ENCODE measurements at regions not wholly inside any gene's neighbourhood (a gene's known extent, or its start where the extent isn't known, plus 50 kb on each side); places are given as distances from the start of the nearest gene placed in this dataset.
A peak's percentile ranks its signal among the peaks of the same experiment; 100 is the strongest.
"Not testable (repeated sequence)": the region's sequence is repeated elsewhere in the genome, so short reads cannot be mapped to it uniquely, and the experiment has no call there.

GRCh38 chr4:142897518-142897917, 51.4 kb upstream of the INPP4B start:
- H3K27ac ChIP-seq, result not testable (repeated sequence)

GRCh38 chr4:142900622-142901021, 54.5 kb upstream of the INPP4B start:
- no peak overlapping the region for H3K27ac ChIP-seq
- TF ChIP-seq CTCF (IDR thresholded peaks at IDR 0.05) (no peak), ZFX (IDR thresholded peaks at IDR 0.05; ENCODE audit: borderline replicate concordance) (no peak)

GRCh38 chr4:142901166-142901662, 55.1 kb upstream of the INPP4B start:
- TF ChIP-seq CTCF (IDR thresholded peaks at IDR 0.05) (no peak), ZFX (IDR thresholded peaks at IDR 0.05; ENCODE audit: borderline replicate concordance) (no peak)
- no peak overlapping the region for H3K27ac ChIP-seq

GRCh38 chr4:142903617-142904016, 57.5 kb upstream of the INPP4B start:
- H3K27ac ChIP-seq, result not testable (repeated sequence)

GRCh38 chr4:142909908-142910307, 63.8 kb upstream of the INPP4B start:
- no peak overlapping the region for H3K27ac ChIP-seq
- TF ChIP-seq ZFX (IDR thresholded peaks at IDR 0.05; ENCODE audit: borderline replicate concordance), result no peak

DNA sequence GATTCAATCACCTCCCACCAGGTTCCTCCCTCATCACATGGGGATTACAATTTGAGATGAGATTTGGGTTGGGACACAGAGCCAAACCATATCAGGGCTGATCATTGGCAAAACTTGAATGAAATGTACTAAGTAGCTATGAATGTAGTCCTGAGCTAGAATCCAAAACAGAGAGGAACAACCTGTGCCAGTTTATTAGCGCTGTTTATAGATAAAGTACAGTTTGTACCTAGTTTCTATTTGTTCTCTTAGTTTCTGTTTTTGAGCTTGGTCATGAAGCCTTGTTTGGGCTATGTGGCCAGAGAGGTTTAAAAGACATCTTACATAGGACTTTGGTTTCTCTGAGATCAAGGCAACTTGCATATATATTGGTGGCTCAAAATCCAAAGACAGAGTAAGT, 66.9 kb upstream of the INPP4B start:
- TF ChIP-seq ZFX (IDR thresholded peaks at IDR 0.05; ENCODE audit: borderline replicate concordance), result no peak
- no peak for TF ChIP-seq CTCF (IDR thresholded peaks at IDR 0.05)
- H3K27ac ChIP-seq, result peak overlapping the region; percentile 87

GRCh38 chr4:142913461-142914030, 67.4 kb upstream of the INPP4B start:
- H3K27ac ChIP-seq, result peak overlapping the region; percentile 87
- no peak for TF ChIP-seq ZFX (IDR thresholded peaks at IDR 0.05; ENCODE audit: borderline replicate concordance)
- TF ChIP-seq CTCF (IDR thresholded peaks at IDR 0.05), result no peak

DNA sequence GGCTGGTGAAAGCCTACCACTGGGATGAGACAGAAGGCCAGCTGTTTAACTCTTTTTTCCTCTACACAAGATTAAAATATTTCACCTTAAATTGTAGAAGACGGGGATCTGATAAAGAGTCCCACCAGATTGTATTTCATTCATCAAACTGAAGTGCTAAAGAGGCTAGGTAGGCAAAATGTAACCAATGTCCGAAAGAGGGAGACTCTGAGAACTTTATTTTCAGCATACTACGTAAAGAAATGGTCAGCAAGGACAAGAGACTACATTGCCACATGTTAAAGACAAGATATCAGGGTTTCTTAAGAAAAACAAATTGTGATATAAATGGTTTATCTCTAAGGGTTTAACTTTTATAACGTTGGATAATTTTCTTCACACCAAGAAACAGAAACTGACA, 71.6 kb upstream of the INPP4B start:
- H3K27ac ChIP-seq, result no peak overlapping the region
- TF ChIP-seq ZFX (IDR thresholded peaks at IDR 0.05; ENCODE audit: borderline replicate concordance) (no peak), CTCF (IDR thresholded peaks at IDR 0.05) (no peak)

DNA sequence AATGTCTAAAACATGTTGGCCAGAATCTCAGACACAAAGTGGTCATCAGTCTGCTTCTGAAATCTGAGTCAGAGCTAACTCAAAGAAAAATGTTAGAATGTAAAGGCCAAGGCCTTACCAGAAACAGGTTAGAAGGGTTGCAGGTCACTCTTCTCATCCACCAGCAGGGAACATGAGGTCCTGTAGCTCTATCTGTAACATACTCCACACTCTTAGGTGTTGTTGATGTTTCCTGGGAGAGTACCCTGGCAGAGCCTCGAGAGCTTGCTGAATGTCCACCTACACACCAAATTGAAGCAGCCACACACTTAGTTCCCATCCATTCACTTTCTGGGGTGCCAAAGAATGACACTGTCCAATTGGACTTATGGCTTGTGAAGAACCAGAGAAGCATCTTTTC, 76.6 kb upstream of the INPP4B start:
- no peak overlapping the region for H3K27ac ChIP-seq
- TF ChIP-seq CTCF (IDR thresholded peaks at IDR 0.05) (no peak), ZFX (IDR thresholded peaks at IDR 0.05; ENCODE audit: borderline replicate concordance) (no peak)

All from 22Rv1 (cell line).